CMK (cell line): ENCODE measurements at regions not wholly inside any gene's neighbourhood (a gene's known extent, or its start where the extent isn't known, plus 50 kb on each side); places are given as distances from the start of the nearest gene placed in this dataset.
"Not testable (repeated sequence)": the region's sequence is repeated elsewhere in the genome, so short reads cannot be mapped to it uniquely, and the experiment has no call there.

Experiments
- DNase-seq: peaks from one replicate; pipeline ENCODE4 v3.0.0-alpha.2; 2010; ENCODE audit warnings: low read depth

GRCh38 chr12:46084666-46085631 is 94.6 kb upstream of the SCAF11 start:
- DNase-seq, result no peak

DNA sequence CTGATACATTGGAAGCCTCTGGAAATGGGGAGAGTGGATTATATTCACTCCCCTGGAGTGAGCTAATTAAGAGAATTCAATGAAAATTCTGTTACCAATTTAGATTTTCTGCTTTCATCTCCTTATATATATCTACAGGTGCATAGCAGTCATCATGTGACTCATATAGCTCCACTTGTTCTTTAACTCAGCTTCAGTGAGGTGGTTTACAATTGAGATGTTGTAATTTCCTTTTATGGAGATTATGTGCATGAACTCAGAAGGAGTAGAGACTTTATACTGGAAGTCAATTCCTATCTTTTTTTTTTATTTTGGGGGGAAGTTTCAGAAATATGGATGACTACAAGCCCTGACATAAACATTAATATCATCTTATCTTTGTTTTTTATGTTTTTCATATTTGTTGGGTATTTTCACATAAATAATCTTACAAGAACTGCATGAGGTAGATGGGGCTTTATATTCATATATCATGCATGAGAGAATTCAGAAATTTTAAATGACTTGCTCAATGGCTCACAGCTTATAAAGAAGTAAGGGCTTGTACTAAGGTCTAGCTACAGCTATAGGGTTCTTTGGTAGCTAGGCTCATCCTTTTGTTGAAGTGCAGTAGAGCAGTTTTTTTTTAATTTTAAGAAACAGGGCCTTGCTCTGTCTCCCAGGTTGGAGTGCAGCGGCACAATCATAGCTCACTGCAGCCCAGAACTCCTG is 92.3 kb upstream of the SCAF11 start:
- DNase-seq, result no peak

GRCh38 chr12:46073321-46073720 is 82.9 kb upstream of the SCAF11 start:
- DNase-seq, result no peak

DNA sequence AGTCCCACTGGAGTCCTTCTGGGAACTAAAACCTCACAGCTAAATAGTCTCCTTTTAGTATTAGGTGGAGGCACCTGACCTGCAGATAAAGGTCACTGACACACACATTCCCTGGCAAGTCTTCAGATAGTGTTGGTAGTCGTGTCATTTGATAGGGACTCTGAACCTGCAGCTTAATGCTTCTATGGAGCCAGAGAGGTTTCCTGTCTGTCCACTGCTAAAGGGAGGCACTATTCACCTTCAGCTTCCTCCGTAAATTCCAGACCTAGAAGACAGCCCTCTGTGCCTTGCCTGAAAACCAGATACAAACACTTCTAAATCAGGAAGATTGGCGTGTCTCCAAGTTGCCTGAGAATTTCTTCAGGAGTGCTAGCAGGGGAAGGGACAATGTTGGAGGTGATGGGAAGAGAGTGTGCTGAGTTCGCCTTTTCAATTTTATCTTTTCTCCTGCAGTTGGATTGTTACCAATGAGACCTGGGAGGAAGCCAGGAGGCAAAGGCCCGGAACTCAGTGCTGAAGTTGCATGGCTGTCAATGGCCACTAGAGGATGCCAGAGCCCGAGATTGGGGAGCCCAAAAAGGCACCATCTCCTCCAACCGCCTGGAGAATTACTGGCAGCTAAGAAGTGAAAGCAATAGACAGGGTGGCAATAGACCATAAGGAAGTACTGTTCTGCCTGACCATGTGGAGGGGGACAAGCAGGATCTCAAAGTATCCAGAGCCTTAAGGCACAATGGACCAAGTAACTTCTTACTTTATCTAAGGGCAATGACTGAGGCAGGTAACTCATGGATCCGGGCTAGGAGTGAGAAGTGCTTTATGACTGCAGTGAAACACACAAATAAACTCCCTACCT is 81.6 kb upstream of the SCAF11 start:
- DNase-seq, result peak; percentile 22

DNA sequence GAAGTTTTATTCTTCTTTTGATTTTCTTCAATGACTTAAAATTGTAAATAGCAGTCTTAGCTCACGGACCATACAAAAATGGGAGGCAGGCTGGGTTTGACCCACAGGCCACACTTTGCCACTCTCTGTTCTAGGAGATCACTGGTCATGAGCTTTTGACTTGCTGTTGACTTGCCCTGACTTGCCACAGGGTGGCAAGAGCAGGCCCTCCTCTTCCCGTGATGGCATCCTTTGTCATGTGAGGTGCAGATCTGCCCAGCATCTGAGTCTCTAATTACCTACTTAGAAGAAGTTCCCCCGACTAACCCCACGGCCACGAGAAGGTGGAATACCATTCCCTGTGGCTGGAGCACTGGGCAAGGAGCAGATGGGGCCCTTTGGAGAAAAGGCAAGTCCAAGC is 81.0 kb upstream of the SCAF11 start:
- no peak for DNase-seq

DNA sequence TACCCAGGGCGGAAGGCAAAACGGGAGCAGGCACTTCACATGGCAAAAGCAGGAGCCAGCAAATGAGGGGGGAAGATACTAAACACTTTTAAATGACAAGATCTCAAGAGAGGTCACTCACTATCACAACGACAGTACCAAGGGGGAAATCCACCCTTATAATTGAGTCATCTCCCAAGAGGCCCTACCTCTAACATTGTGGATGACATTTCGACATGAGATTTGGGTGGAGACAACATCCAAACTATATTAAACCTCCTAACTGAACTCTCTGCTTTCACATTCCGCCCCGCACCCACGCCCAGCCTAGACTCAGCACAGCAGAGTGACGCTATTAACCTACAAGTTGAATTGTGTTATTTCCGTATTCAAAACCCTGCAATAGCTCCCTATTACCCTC is 76.7 kb upstream of the SCAF11 start:
- DNase-seq, result no peak

DNA sequence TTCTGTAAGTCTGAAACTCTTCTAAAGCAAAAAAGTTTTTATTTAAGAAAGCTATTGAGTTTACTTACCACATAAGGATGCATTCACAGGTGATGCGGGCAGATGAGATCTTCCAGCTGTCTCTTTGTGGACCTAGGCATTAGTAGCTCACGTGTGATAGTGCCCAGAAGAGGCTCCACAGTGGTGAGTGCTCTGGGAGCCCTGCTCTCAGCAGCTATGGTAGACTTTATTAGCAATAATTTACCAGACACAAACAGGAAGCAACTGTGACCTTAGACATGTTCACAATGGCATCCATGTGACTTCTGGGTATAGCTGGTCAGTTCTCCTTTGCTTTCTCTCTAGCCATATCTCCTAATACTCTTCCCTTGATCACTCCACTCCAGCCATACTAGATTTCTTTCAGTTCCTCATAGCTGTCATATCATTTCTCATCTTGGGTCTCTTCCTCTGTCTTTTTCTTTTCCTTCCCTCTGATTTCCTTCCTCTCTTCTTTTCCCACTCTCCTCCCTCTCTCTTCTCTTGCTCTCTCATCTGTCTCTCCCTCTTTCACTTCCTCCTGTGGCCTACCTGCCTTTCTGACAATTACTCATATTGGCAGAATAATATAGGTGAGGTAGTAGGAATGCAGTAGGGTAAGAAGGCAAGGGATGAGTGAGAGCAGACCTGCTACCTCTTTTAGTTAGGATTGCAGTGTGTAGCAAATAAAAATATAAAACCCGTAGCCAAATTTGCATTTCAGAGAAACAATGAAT is 75.2 kb upstream of the SCAF11 start:
- no peak for DNase-seq

GRCh38 chr12:46064548-46064947 is 74.2 kb upstream of the SCAF11 start:
- DNase-seq, result no peak

DNA sequence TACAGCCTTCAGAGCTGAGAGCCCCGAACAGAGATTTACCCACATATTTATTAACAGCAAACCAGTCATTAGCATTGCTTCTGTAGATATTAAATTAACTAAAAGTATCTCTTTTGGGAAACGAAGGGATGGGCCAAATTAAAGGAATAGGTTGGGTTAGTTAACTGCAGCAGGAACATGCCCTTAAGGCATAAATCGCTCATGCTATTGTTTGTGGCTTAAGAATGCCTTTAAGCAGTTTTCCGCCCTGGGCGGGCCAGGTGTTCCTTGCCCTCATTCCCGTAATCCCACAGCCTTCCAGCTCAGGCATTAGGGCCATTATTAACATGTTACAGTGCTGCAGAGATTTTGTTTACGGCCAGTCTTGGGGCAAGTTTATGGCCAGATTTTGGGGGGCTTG is 68.3 kb upstream of the SCAF11 start:
- not testable (repeated sequence) for DNase-seq

GRCh38 chr12:46050805-46051204 is 60.4 kb upstream of the SCAF11 start:
- no peak for DNase-seq

DNA sequence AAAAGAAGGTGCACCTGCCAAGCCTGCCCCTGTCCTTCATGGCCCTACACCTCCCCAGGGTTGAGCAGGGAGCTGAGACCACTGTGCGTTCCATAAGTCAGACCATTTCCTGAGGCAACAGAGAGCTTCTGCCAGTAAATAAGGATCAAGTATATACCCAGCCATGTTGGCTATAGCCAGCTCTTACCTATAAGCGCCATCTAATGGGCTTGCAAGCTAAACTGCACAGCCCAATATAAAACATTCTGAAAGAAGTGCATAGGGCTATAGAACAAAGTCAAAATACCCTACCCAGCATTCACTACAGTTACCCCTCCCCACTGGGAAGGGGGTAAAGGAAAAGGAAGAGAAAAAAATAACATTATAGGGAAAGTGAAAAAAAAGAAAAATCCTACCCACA is 59.3 kb upstream of the SCAF11 start:
- DNase-seq, result no peak

DNA sequence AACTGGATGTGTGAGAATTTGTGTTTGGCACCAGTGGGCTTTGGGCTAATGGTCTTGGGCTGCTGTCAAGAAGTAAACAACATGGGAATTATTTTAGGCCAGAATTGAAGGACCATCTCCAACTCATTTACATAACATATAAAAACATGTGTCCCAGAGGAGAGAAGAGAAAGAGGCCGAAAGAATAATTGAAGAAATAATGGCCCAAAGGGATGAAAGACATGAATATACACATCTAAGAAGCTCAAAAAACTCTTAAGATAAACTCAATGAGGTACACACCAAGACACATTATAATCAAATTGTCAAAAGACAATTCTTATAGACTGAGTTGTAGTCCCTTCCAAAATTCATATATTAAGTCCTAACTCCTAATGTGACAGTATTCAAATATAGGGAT is 56.1 kb upstream of the SCAF11 start:
- DNase-seq, result no peak

DNA sequence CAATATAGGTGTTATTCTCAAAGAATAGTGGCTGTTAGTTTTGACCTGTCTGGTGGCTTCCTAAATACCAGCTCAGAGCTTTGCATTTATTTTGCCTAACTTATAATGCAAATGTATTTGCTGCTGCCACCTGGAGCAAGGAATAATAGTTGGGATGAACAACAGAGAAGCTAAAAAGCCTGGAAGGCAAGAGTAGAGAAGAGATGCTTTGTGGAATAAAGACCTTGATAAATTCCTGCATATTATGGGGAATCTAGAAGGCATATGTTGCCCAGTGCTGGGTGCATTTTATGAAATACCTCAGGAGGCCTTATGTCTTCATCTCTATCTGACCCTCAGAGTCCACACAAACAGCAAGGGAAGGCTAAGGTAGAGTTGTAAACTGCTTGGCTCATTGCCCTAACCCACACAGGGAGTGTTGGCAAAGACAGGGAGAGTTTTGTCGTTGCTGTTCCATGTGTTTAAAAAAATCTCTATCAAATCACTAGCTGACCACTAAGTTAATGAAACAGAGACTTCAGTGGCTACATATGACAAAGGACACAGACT is 53.7 kb upstream of the SCAF11 start:
- DNase-seq, result no peak
